Large intestine (tissue), 3 donors: ENCODE measurements at regions not wholly inside any gene's neighbourhood (a gene's known extent, or its start where the extent isn't known, plus 50 kb on each side); places are given as distances from the start of the nearest gene placed in this dataset.

Source experiments
- DNase-seq, 2 donors: peaks; one replicate each; pipeline versions ENCODE4 v3.0.0 to v3.0.0-alpha.2; 2013
- H3K27ac ChIP-seq: one replicate; pipeline ENCODE4 v1.5.1; 2013; ENCODE audit warnings: low read length
- H3K27me3 ChIP-seq: 2 replicates; pipeline ENCODE4 v1.6.1; 2013; ENCODE audit warnings: low read length; ENCODE audit not compliant: control insufficient read depth, insufficient read depth
- H3K36me3 ChIP-seq: 2 replicates; pipeline ENCODE4 v1.6.1; 2013; ENCODE audit warnings: low read length; ENCODE audit not compliant: control insufficient read depth, insufficient read depth
- H3K4me1 ChIP-seq: one replicate; pipeline ENCODE4 v1.6.1; 2013; ENCODE audit warnings: low read length; ENCODE audit not compliant: control insufficient read depth, insufficient read depth
- H3K4me3 ChIP-seq: one replicate; pipeline ENCODE4 v1.5.1; 2013; ENCODE audit warnings: low read length
- H3K9me3 ChIP-seq: one replicate; pipeline ENCODE4 v1.6.1; 2013; ENCODE audit warnings: mild to moderate bottlenecking, low read depth, low read length, moderate library complexity; ENCODE audit not compliant: control insufficient read depth
- WGBS: methylation state at CpG from one replicate; pipeline ENCODE4 v1.1.5; 2013; ENCODE audit warnings: low lambda C conversion rate; ENCODE audit not compliant: insufficient coverage; 5-methylcytosine and 5-hydroxymethylcytosine counted together

GRCh38 chr10:107336061-107336460 lies 171.6 kb upstream of the SORCS1 start:
- no peak for DNase-seq
- Histone ChIP-seq H3K9me3 (no peaks in the 10 kb centered on the region), H3K4me3 (no peak overlapping the region), H3K27ac (no peak overlapping the region), H3K27me3 (no peaks in the 10 kb centered on the region), H3K4me1 (no peaks in the 10 kb centered on the region), H3K36me3 (no peaks in the 10 kb centered on the region)
- no CpG with 5 or more reads among the region's 5 CpGs for WGBS

- no peak overlapping the region for H3K4me3 ChIP-seq
- H3K4me1 ChIP-seq: no peaks in the 10 kb centered on the region
- no peaks in the 10 kb centered on the region for H3K9me3 ChIP-seq
- no peak overlapping the region for H3K27ac ChIP-seq
- DNase-seq: no peak
- H3K36me3 ChIP-seq: no peaks in the 10 kb centered on the region
- WGBS: 83% methylated on average over 1 of the region's 1 CpG
- no peaks in the 10 kb centered on the region for H3K27me3 ChIP-seq
Observed at GRCh38 chr10:107317592-107317991, 153.1 kb upstream of the SORCS1 start.

GRCh38 chr10:107303203-107303602 lies 138.7 kb upstream of the SORCS1 start:
- Histone ChIP-seq H3K27me3 (no peaks in the 10 kb centered on the region), H3K4me1 (no peaks in the 10 kb centered on the region), H3K36me3 (no peaks in the 10 kb centered on the region), H3K27ac (no peak overlapping the region), H3K9me3 (no peaks in the 10 kb centered on the region), H3K4me3 (no peak overlapping the region)
- no CpG with 5 or more reads among the region's 2 CpGs for WGBS
- DNase-seq: no peak

GRCh38 chr10:107299606-107300005 lies 135.1 kb upstream of the SORCS1 start:
- H3K27me3 ChIP-seq: no peaks in the 10 kb centered on the region
- no peaks in the 10 kb centered on the region for H3K36me3 ChIP-seq
- no CpG with 5 or more reads among the region's 2 CpGs for WGBS
- H3K4me3 ChIP-seq: no peak overlapping the region
- no peaks in the 10 kb centered on the region for H3K9me3 ChIP-seq
- H3K27ac ChIP-seq: no peak overlapping the region
- no peaks in the 10 kb centered on the region for H3K4me1 ChIP-seq
- no peak for DNase-seq

GRCh38 chr10:107284187-107284586 lies 119.7 kb upstream of the SORCS1 start:
- H3K27ac ChIP-seq: no peak overlapping the region
- no peaks in the 10 kb centered on the region for H3K9me3 ChIP-seq
- H3K4me1 ChIP-seq: peaks cover 6% of the 10 kb centered on the region
- H3K36me3 ChIP-seq: no peaks in the 10 kb centered on the region
- no peaks in the 10 kb centered on the region for H3K27me3 ChIP-seq
- H3K4me3 ChIP-seq: no peak overlapping the region
- DNase-seq: no peak
- 80% methylated on average over 1 of the region's 2 CpGs for WGBS

GRCh38 chr10:107280293-107280692 lies 115.8 kb upstream of the SORCS1 start:
- no peaks in the 10 kb centered on the region for H3K9me3 ChIP-seq
- H3K27ac ChIP-seq: no peak overlapping the region
- no peak overlapping the region for H3K4me3 ChIP-seq
- no peaks in the 10 kb centered on the region for H3K36me3 ChIP-seq
- peaks cover 6% of the 10 kb centered on the region for H3K4me1 ChIP-seq
- peak; percentile 86 to 87 for DNase-seq
- 20% methylated on average over 3 of the region's 3 CpGs for WGBS
- H3K27me3 ChIP-seq: no peaks in the 10 kb centered on the region

GRCh38 chr10:107277591-107277990 lies 113.1 kb upstream of the SORCS1 start:
- 56% methylated on average over 1 of the region's 2 CpGs for WGBS

GRCh38 chr10:107275806-107276205 lies 111.3 kb upstream of the SORCS1 start:
- 92% methylated on average over 2 of the region's 3 CpGs for WGBS
- peaks cover 6% of the 10 kb centered on the region for H3K4me1 ChIP-seq
- H3K27ac ChIP-seq: no peak overlapping the region
- no peak for DNase-seq
- H3K9me3 ChIP-seq: no peaks in the 10 kb centered on the region
- no peak overlapping the region for H3K4me3 ChIP-seq
- no peaks in the 10 kb centered on the region for H3K36me3 ChIP-seq
- no peaks in the 10 kb centered on the region for H3K27me3 ChIP-seq

More at GRCh38 chr10:107277591-107277990, 113.1 kb upstream of the SORCS1 start:
- H3K36me3 ChIP-seq: no peaks in the 10 kb centered on the region
- H3K4me3 ChIP-seq: no peak overlapping the region
- no peaks in the 10 kb centered on the region for H3K9me3 ChIP-seq
- no peak for DNase-seq
- H3K4me1 ChIP-seq: peaks cover 6% of the 10 kb centered on the region
- H3K27me3 ChIP-seq: no peaks in the 10 kb centered on the region
- H3K27ac ChIP-seq: no peak overlapping the region

GRCh38 chr10:107269626-107270025 lies 105.1 kb upstream of the SORCS1 start:
- H3K4me1 ChIP-seq: no peaks in the 10 kb centered on the region
- H3K36me3 ChIP-seq: no peaks in the 10 kb centered on the region
- no peak for DNase-seq
- H3K27me3 ChIP-seq: no peaks in the 10 kb centered on the region
- H3K27ac ChIP-seq: no peak overlapping the region
- no peaks in the 10 kb centered on the region for H3K9me3 ChIP-seq
- no peak overlapping the region for H3K4me3 ChIP-seq

- Histone ChIP-seq H3K36me3 (no peaks in the 10 kb centered on the region), H3K9me3 (peaks cover 2% of the 10 kb centered on the region), H3K4me1 (no peaks in the 10 kb centered on the region), H3K4me3 (no peak overlapping the region), H3K27ac (no peak overlapping the region), H3K27me3 (no peaks in the 10 kb centered on the region)
- 50% methylated on average over 2 of the region's 6 CpGs for WGBS
- no peak for DNase-seq
Observed at GRCh38 chr10:107264742-107265141, 100.2 kb upstream of the SORCS1 start.

GRCh38 chr10:107244122-107244521 lies 79.6 kb upstream of the SORCS1 start:
- no peak for DNase-seq
- Histone ChIP-seq H3K27me3 (no peaks in the 10 kb centered on the region), H3K4me1 (no peaks in the 10 kb centered on the region), H3K4me3 (no peak overlapping the region), H3K27ac (no peak overlapping the region), H3K9me3 (no peaks in the 10 kb centered on the region), H3K36me3 (no peaks in the 10 kb centered on the region)
- WGBS: no CpG with 5 or more reads among the region's 5 CpGs
